Psoas muscle (tissue), 7 donors: ENCODE measurements at regions not wholly inside any gene's neighbourhood (a gene's known extent, or its start where the extent isn't known, plus 50 kb on each side); places are given as distances from the start of the nearest gene placed in this dataset.
"Not testable (repeated sequence)": the region's sequence is repeated elsewhere in the genome, so short reads cannot be mapped to it uniquely, and the experiment has no call there.

Source experiments
- ATAC-seq, 4 donors: fragments of 200-7000 bp; cut with Tn5 transposase; one replicate each; pipeline ENCODE4 v1.9.1; 2020; ENCODE audit warnings: moderate library complexity in 3 of 4, mild to moderate bottlenecking in 2 of 4
- DNase-seq, 2 donors: peaks; one replicate each; pipeline ENCODE4 v3.0.0-alpha.2; 2020
- H3K27ac ChIP-seq: fragments of 200-600 bp; one replicate; pipeline ENCODE4 v1.8.0; 2022
- H3K27me3 ChIP-seq, 3 donors: fragments of 200-600 bp in 1 of 3; one replicate each; pipeline versions ENCODE4 v1.6.1 to v1.8.0; 2013 to 2022; ENCODE audit warnings: low read length in 2 of 3, mild to moderate bottlenecking in 2 of 3, moderate library complexity in 1 of 3; ENCODE audit not compliant: insufficient read depth in 3 of 3
- H3K36me3 ChIP-seq, 2 donors: fragments of 200-600 bp in 1 of 2; one replicate each; pipeline versions ENCODE4 v1.6.1 to v1.8.0; 2013 to 2022; ENCODE audit warnings: low read depth in 1 of 2, mild to moderate bottlenecking in 1 of 2, moderate library complexity in 1 of 2; ENCODE audit not compliant: insufficient read depth in 1 of 2
- H3K4me1 ChIP-seq: fragments of 200-600 bp; one replicate; pipeline ENCODE4 v1.8.0; 2022
- H3K4me3 ChIP-seq: fragments of 200-600 bp; one replicate; pipeline ENCODE4 v1.8.0; 2022; ENCODE audit warnings: mild to moderate bottlenecking
- H3K9me3 ChIP-seq: fragments of 200-600 bp; one replicate; pipeline ENCODE4 v1.8.0; 2022
- CTCF ChIP-seq: fragments of 200-600 bp; IDR thresholded peaks from one replicate; pipeline ENCODE4 v1.8.0; 2022; ENCODE audit warnings: antibody characterized with exemption
- WGBS, 3 donors: extraction: QIAGEN DNeasy Blood & Tissue Kit; methylation state at CpG; one replicate each; pipeline versions ENCODE4 v1.1.6 to v1.1.7; 2013; 5-methylcytosine and 5-hydroxymethylcytosine counted together
- intact Hi-C, 2 donors: fragments of 100-400 bp; cut with DNase I; formaldehyde crosslinking; loops; one replicate each; pipeline versions ENCODE4 v1.11.0 to v1.14.2; 2022
- donor health status: healthy with polysubstance abuse.
- donor health status: DM: no; HTN: no; CAD: no; lungs with moderate emphysema.
- donor health status: Bipolar disorder and iron deficiency.
- donor health status: healthy.
- donor health status: DM: yes; HTN: yes; CAD: no.
- donor health status: DM: no; HTN: no; CAD: no.
- donor health status: DM: yes; HTN: yes; CAD: no.

GRCh38 chr2:176947754-176948153, 264.8 kb upstream of the HNRNPA3 start:
- DNase-seq (no peak), ATAC-seq (no peak)
- H3K9me3 ChIP-seq, result no peaks in the 10 kb centered on the region
- no peaks in the 10 kb centered on the region for H3K27me3 ChIP-seq
- WGBS, 3 donors, result 70 to 77% (median 73%) methylated on average over 1 of the region's 1 CpG
- H3K4me3 ChIP-seq, result no peak overlapping the region
- intact Hi-C loops, result no loop called here
- no peak overlapping the region for H3K27ac ChIP-seq
- no peak for TF ChIP-seq CTCF
- H3K4me1 ChIP-seq, result no peaks in the 10 kb centered on the region
- H3K36me3 ChIP-seq, result no peaks in the 10 kb centered on the region

DNA sequence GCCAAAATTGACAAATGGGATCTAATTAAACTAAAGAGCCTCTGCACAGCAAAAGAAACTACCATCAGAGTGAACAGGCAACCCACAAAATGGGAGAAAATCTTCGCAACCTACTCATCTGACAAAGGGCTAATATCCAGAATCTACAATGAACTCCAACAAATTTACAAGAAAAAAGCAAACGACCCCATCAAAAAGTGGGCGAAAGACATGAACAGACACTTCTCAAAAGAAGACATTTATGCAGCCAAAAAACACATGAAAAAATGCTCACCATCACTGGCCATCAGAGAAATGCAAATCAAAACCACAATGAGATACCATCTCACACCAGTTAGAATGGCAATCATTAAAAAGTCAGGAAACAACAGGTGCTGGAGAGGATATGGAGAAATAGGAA, 261.4 kb upstream of the HNRNPA3 start:
- DNase-seq, intact Hi-C loops, H3K4me3 ChIP-seq, ATAC-seq, H3K27ac ChIP-seq, H3K27me3 ChIP-seq, H3K9me3 ChIP-seq, H3K4me1 ChIP-seq, H3K36me3 ChIP-seq: not testable (repeated sequence)
- WGBS, 3 donors, result 94 to 96% (median 95%) methylated on average over 3 of the region's 3 CpGs

DNA sequence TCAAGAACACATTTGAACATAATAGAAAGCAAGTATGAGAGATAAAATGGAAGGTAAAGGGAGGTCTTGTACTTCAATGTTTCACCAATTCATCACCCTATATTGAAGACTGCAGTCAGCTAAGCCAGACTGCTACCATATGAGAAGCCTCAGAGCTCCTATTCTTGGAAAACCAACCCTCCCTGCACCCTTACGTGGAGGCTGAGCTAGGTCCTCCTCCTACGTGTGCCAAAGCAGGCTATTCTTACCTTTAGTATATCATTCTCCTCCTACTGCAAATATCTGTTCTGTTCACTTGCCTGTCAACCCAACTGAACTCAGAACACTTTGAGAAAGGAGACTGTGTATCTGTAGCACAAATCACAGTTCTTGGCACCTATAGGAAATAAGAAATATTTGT, 255.8 kb upstream of the HNRNPA3 start:
- intact Hi-C loops, result no loop called here
- Histone ChIP-seq H3K4me1 (no peaks in the 10 kb centered on the region), H3K27me3 (peaks cover 0 to 5% (median 0%) of the 10 kb centered on the region in 3 donors), H3K9me3 (no peaks in the 10 kb centered on the region), H3K27ac (no peak overlapping the region), H3K36me3 (no peaks in the 10 kb centered on the region), H3K4me3 (no peak overlapping the region)
- 56 to 80% (median 62%) methylated on average over 2 of the region's 2 CpGs for WGBS, 3 donors
- TF ChIP-seq CTCF, result no peak
- no peak for ATAC-seq
- no peak for DNase-seq

DNA sequence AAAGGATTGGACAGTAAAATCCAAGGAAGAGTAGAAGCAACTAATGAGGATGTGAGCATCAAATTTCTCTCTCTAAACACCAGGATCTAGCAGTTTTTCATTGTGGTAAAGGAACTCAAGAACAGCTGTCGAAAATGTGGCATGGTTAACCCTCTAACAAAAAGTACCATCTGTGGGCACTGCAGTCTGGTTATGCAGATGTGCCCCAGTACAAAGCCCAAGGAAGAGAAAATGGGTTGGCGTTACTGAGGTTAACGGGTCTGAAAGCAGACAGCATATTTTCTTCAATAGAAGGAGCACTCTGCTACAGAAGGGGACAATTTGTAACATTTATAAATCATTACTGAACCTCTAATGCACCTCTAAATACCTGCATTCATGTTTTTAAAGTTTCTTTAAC, 253.0 kb upstream of the HNRNPA3 start:
- intact Hi-C loops, result no loop called here
- Histone ChIP-seq H3K4me3 (no peak overlapping the region), H3K27ac (no peak overlapping the region), H3K4me1 (no peaks in the 10 kb centered on the region), H3K9me3 (no peaks in the 10 kb centered on the region), H3K27me3 (peaks cover 0 to 5% (median 0%) of the 10 kb centered on the region in 3 donors), H3K36me3 (no peaks in the 10 kb centered on the region)
- WGBS, 3 donors, result 34 to 46% (median 39%) methylated on average over 3 of the region's 3 CpGs
- DNase-seq (no peak), ATAC-seq (no peak)
- TF ChIP-seq CTCF, result no peak

- Histone ChIP-seq H3K27me3 (peaks cover 0 to 5% (median 0%) of the 10 kb centered on the region in 3 donors), H3K4me1 (no peaks in the 10 kb centered on the region), H3K27ac (no peak overlapping the region), H3K36me3 (no peaks in the 10 kb centered on the region), H3K9me3 (no peaks in the 10 kb centered on the region), H3K4me3 (no peak overlapping the region)
- WGBS, 3 donors, result 74 to 86% (median 82%) methylated on average over 2 of the region's 2 CpGs
- intact Hi-C loops, result no loop called here
- no peak for TF ChIP-seq CTCF
- DNase-seq (no peak), ATAC-seq (no peak)
Observed at GRCh38 chr2:176960061-176960460, 252.5 kb upstream of the HNRNPA3 start.
